Neural crest cell (in vitro differentiated cells): ENCODE measurements at regions not wholly inside any gene's neighbourhood (a gene's known extent, or its start where the extent isn't known, plus 50 kb on each side); places are given as distances from the start of the nearest gene placed in this dataset.
"Not testable (repeated sequence)": the region's sequence is repeated elsewhere in the genome, so short reads cannot be mapped to it uniquely, and the experiment has no call there.

Experiments
- DNase-seq: peaks from one replicate; pipeline ENCODE4 v3.0.0; 2021; ENCODE audit warnings: low read depth, mixed read lengths, low spot score
- H3K27ac Mint-ChIP-seq: one replicate; pipeline ENCODE4 v1.8.0; 2021; ENCODE audit warnings: mild to moderate bottlenecking, mixed read lengths; ENCODE audit not compliant: unreplicated experiment
- H3K27me3 Mint-ChIP-seq: 2 replicates; pipeline ENCODE4 v1.8.0; 2021; ENCODE audit warnings: low read depth, mild to moderate bottlenecking, mixed read lengths
- H3K36me3 Mint-ChIP-seq: 2 replicates; pipeline ENCODE4 v1.8.0; 2021; ENCODE audit warnings: low read depth, mild to moderate bottlenecking, mixed read lengths
- H3K4me1 Mint-ChIP-seq: 2 replicates; pipeline ENCODE4 v1.8.0; 2021; ENCODE audit warnings: mixed read lengths
- H3K4me3 Mint-ChIP-seq: one replicate; pipeline ENCODE4 v1.8.0; 2021; ENCODE audit warnings: mild to moderate bottlenecking, mixed read lengths
- H3K9me3 Mint-ChIP-seq: 2 replicates; pipeline ENCODE4 v1.8.0; 2021; ENCODE audit warnings: mixed read lengths
- TF ChIP-seq, protein P1 (sequence below): fragments of 200-600 bp; sonication (generic); conservative IDR thresholded peaks from 2 replicates; pipeline ENCODE4 v1.5.0; 2021; ENCODE audit warnings: antibody characterized with exemption, mild to moderate bottlenecking

GRCh38 chr6:11942185-11942864 lies 69.8 kb upstream of the HIVEP1 start:
- Mint-ChIP-seq H3K27me3 (no peaks in the 10 kb centered on the region), H3K4me3 (no peak overlapping the region)
- TF ChIP-seq, protein P1, sequence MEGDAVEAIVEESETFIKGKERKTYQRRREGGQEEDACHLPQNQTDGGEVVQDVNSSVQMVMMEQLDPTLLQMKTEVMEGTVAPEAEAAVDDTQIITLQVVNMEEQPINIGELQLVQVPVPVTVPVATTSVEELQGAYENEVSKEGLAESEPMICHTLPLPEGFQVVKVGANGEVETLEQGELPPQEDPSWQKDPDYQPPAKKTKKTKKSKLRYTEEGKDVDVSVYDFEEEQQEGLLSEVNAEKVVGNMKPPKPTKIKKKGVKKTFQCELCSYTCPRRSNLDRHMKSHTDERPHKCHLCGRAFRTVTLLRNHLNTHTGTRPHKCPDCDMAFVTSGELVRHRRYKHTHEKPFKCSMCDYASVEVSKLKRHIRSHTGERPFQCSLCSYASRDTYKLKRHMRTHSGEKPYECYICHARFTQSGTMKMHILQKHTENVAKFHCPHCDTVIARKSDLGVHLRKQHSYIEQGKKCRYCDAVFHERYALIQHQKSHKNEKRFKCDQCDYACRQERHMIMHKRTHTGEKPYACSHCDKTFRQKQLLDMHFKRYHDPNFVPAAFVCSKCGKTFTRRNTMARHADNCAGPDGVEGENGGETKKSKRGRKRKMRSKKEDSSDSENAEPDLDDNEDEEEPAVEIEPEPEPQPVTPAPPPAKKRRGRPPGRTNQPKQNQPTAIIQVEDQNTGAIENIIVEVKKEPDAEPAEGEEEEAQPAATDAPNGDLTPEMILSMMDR: no peak

DNA sequence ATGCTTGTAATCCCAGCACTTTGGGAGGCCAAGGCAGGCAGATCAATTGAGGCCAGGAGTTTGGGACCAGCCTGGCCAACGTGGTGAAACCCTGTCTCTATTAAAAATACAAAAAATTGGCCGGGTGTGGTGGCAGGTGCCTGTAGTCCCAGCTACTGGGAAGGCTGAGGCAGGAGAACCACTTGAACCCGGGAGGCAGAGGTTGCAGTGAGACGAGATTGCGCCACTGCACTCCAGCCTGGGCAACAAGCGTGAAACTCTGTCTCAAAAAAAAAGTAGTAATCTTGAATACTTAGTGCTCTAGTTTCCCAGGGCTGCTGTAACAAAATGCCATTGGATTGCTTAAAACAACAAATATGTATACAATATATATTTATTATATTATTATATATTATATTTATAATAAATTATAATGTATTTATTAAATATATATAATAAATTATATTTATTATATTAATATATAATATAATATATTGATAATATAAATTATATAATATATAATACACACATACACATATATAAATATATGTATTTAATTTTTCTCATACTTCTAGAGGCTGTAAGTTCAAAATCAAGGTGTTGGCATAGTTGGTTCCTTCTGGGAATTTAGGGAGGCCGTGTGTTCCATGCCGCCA lies 71.5 kb upstream of the HIVEP1 start:
- H3K27ac Mint-ChIP-seq, H3K9me3 Mint-ChIP-seq, H3K27me3 Mint-ChIP-seq, H3K36me3 Mint-ChIP-seq, H3K4me1 Mint-ChIP-seq, H3K4me3 Mint-ChIP-seq, DNase-seq: not testable (repeated sequence)

More at GRCh38 chr6:11942185-11942864, 69.8 kb upstream of the HIVEP1 start:
- Mint-ChIP-seq H3K36me3 (no peaks in the 10 kb centered on the region), H3K4me1 (peaks cover 5% of the 10 kb centered on the region), H3K27ac (no peak overlapping the region), H3K9me3 (no peaks in the 10 kb centered on the region)
- DNase-seq: no peak

DNA sequence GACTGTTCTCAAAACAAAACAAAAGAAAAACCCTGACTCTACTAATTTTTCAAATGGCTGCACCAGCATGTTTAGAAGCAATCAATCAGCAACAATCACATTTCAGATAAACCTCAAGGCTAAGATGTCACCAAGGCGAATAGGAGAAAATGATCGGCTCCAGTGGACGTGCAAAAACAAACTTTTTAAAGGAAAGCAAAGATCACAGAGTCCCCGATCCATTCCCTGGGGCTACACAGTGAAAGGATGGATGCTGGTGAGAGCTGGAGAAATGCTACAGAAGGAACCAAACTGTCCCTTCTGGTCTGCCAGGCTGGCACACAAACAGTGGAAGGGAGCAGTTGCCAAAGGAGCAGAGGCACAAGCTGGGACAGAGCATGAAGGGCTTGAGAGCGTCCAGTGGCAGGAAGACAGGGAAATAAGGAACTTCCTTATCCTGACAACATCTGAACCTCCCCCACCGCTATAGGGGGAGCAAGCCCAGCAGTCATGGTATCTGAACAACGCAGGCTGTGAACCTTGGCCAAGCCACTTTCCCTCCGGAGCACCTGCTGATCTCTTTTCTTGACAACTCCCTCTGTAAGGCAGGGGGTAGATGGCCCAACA lies 73.7 kb upstream of the HIVEP1 start:
- Mint-ChIP-seq H3K27ac (no peak overlapping the region), H3K9me3 (peaks cover 6% of the 10 kb centered on the region), H3K4me3 (no peak overlapping the region), H3K36me3 (peaks cover 2% of the 10 kb centered on the region), H3K4me1 (peaks cover 5% of the 10 kb centered on the region), H3K27me3 (no peaks in the 10 kb centered on the region)
- no peak for DNase-seq
- TF ChIP-seq, protein P1: no peak

- peaks cover 6% of the 10 kb centered on the region for H3K9me3 Mint-ChIP-seq
- no peaks in the 10 kb centered on the region for H3K27me3 Mint-ChIP-seq
- peaks cover 5% of the 10 kb centered on the region for H3K4me1 Mint-ChIP-seq
- H3K4me3 Mint-ChIP-seq: no peak overlapping the region
- H3K27ac Mint-ChIP-seq: no peak overlapping the region
- H3K36me3 Mint-ChIP-seq: peaks cover 5% of the 10 kb centered on the region
- TF ChIP-seq, protein P1: no peak
- DNase-seq: no peak
Measured at GRCh38 chr6:11934638-11935037, 77.5 kb upstream of the HIVEP1 start.

- not testable (repeated sequence) for H3K4me3 Mint-ChIP-seq
Measured at GRCh38 chr6:11932892-11933291, 79.2 kb upstream of the HIVEP1 start.

GRCh38 chr6:11931296-11932035 lies 80.6 kb upstream of the HIVEP1 start:
- H3K36me3 Mint-ChIP-seq: peaks cover 5% of the 10 kb centered on the region
- H3K27ac Mint-ChIP-seq: no peak overlapping the region
- TF ChIP-seq, protein P1: no peak
- no peaks in the 10 kb centered on the region for H3K4me1 Mint-ChIP-seq
- no peaks in the 10 kb centered on the region for H3K27me3 Mint-ChIP-seq
- no peak overlapping the region for H3K4me3 Mint-ChIP-seq
- DNase-seq: no peak
- peaks cover 6% of the 10 kb centered on the region for H3K9me3 Mint-ChIP-seq

More at GRCh38 chr6:11932892-11933291, 79.2 kb upstream of the HIVEP1 start:
- not testable (repeated sequence) for H3K27me3 Mint-ChIP-seq, DNase-seq, H3K27ac Mint-ChIP-seq, H3K9me3 Mint-ChIP-seq, H3K36me3 Mint-ChIP-seq, H3K4me1 Mint-ChIP-seq

GRCh38 chr6:11930834-11931233 lies 81.3 kb upstream of the HIVEP1 start:
- H3K9me3 Mint-ChIP-seq, H3K27me3 Mint-ChIP-seq, H3K27ac Mint-ChIP-seq, DNase-seq, H3K4me1 Mint-ChIP-seq, H3K4me3 Mint-ChIP-seq, H3K36me3 Mint-ChIP-seq: not testable (repeated sequence)
